GM13977 (cell line): ENCODE measurements at regions not wholly inside any gene's neighbourhood (a gene's known extent, or its start where the extent isn't known, plus 50 kb on each side); places are given as distances from the start of the nearest gene placed in this dataset.

Experiments used
- DNase-seq: peaks from one replicate; pipeline ENCODE4 v3.0.0; 2012; ENCODE audit warnings: low spot score
- CTCF ChIP-seq: IDR thresholded peaks from 2 replicates; pipeline ENCODE4 v1.5.1; 2012; ENCODE audit warnings: mild to moderate bottlenecking, control low read depth; ENCODE audit not compliant: insufficient read depth; ENCODE audit errors: extremely low read depth, missing control alignments
- in situ Hi-C: fragments of 300-500 bp; cut with MboI; formaldehyde crosslinking; loops from one replicate; pipeline ENCODE4 v1.12.0; 2022; ENCODE audit warnings: low sequenced_read_pairs, low pct_unique_long_range_greater_than_20kb, mixed read lengths, inconsistent platforms; ENCODE audit not compliant: unreplicated experiment

- in situ Hi-C loops, result no loop called here
- no peak for DNase-seq
- no peak for TF ChIP-seq CTCF
These were observed 269.4 kb downstream of the CRLF2 start for GRCh38 chrX:943035-943434.

GRCh38 chrX:940691-941090 lies 271.8 kb downstream of the CRLF2 start:
- in situ Hi-C loops, result no loop called here
- no peak for TF ChIP-seq CTCF
- DNase-seq, result no peak

- no peak for TF ChIP-seq CTCF
- DNase-seq, result no peak
- in situ Hi-C loops, result no loop called here
These were observed 275.3 kb downstream of the CRLF2 start for GRCh38 chrX:936979-937769.

- in situ Hi-C loops, result no loop called here
- DNase-seq, result no peak
- TF ChIP-seq CTCF, result no peak
These were observed 278.8 kb downstream of the CRLF2 start for GRCh38 chrX:933611-934010.

GRCh38 chrX:928606-929005 lies 283.8 kb downstream of the CRLF2 start:
- DNase-seq, result no peak
- no peak for TF ChIP-seq CTCF
- in situ Hi-C loops, result no loop called here

GRCh38 chrX:926991-927390 lies 285.5 kb downstream of the CRLF2 start:
- no peak for DNase-seq
- in situ Hi-C loops, result no loop called here
- no peak for TF ChIP-seq CTCF
